Endothelial cell of umbilical vein (primary cell): ENCODE measurements at regions not wholly inside any gene's neighbourhood (a gene's known extent, or its start where the extent isn't known, plus 50 kb on each side); places are given as distances from the start of the nearest gene placed in this dataset.

Source experiments
- BruUV-seq: library from RNA; stranded (reverse); fragments of 400-500 nt; replicated peaks from 2 replicates; lab custom pipeline; 2021; lab: Mats Ljungman, UMichigan
- CTCF ChIA-PET: fragments of 300-600, 350-600 bp; sonication (Branson Sonifier 250); formaldehyde crosslinking; loops from one replicate; lab custom pipeline; 2021; ENCODE audit warnings: antibody characterized with exemption, inconsistent platforms; lab: Charles Lee
- POLR2A ChIA-PET: fragments of 300-600, 350-600 bp; sonication (Branson Sonifier 250); formaldehyde crosslinking; loops from one replicate; lab custom pipeline; 2021; ENCODE audit warnings: antibody characterized with exemption, inconsistent platforms; lab: Charles Lee
- DNase-seq: peaks from one replicate; pipeline ENCODE4 v3.0.0-alpha.2; 2011; ENCODE audit warnings: low read depth, low spot score
- FAIRE-seq: peaks from 2 replicates; lab custom pipeline; 2011; peaks lifted over from hg19 to GRCh38; lab: Jason Lieb, UNC
- H2AFZ ChIP-seq: 2 replicates; pipeline ENCODE4 v1.6.0; 2012; ENCODE audit warnings: low read depth, low read length, control low read depth, inconsistent platforms
- H3K27ac ChIP-seq: 2 replicates; pipeline ENCODE4 v1.5.1; 2011; ENCODE audit warnings: low read depth, mild to moderate bottlenecking, control low read depth, low read length, moderate library complexity; ENCODE audit not compliant: insufficient read depth
- H3K27me3 ChIP-seq, 2 experiments: 2 replicates each; pipeline versions ENCODE4 v1.6.0 to v1.6.1; 2011; ENCODE audit warnings: low read length in 2 of 2, mixed read lengths in 1 of 2; ENCODE audit not compliant: control insufficient read depth in 2 of 2, insufficient read depth in 2 of 2
- H3K36me3 ChIP-seq, 2 experiments: 2 replicates in 1 of 2; 3 replicates in 1 of 2; pipeline ENCODE4 v1.5.1; 2011; ENCODE audit warnings: low read length in 2 of 2, mild to moderate bottlenecking in 1 of 2, moderate library complexity in 1 of 2; ENCODE audit not compliant: control insufficient read depth in 2 of 2, insufficient read depth in 2 of 2; ENCODE audit errors: extremely low read depth in 1 of 2
- H3K4me1 ChIP-seq: 3 replicates; pipeline ENCODE4 v1.5.1; 2011; ENCODE audit warnings: mild to moderate bottlenecking, low read length; ENCODE audit not compliant: control insufficient read depth, insufficient read depth; ENCODE audit errors: extremely low read depth
- H3K4me2 ChIP-seq: 2 replicates; pipeline ENCODE4 v1.6.1; 2011; ENCODE audit warnings: low read length, control low read depth, mixed read lengths; ENCODE audit not compliant: insufficient read depth
- H3K4me3 ChIP-seq, 3 experiments: fragments of 200-600 bp in 1 of 3; sonication (generic), shearing (Covaris generic) in 1 of 3; replicated peaks in 1 of 3; 2 replicates each; pipeline ENCODE4 v1.5.1; 2011 to 2016; ENCODE audit warnings: control low read depth in 3 of 3, low read length in 3 of 3, mild to moderate bottlenecking in 2 of 3, inconsistent platforms in 1 of 3, low read depth in 1 of 3, moderate library complexity in 1 of 3; ENCODE audit not compliant: insufficient read depth in 1 of 3
- H3K79me2 ChIP-seq: 2 replicates; pipeline ENCODE4 v1.6.0; 2012; ENCODE audit warnings: low read length, inconsistent platforms; ENCODE audit not compliant: control insufficient read depth, insufficient read depth
- H3K9ac ChIP-seq: replicated peaks from 2 replicates; pipeline ENCODE3; 2011; ENCODE audit warnings: low read length, control low read depth; ENCODE audit not compliant: insufficient read depth; ENCODE audit errors: extremely low read depth
- H3K9me1 ChIP-seq: replicated peaks from 3 replicates; pipeline ENCODE4 v1.6.0; 2011; ENCODE audit warnings: mild to moderate bottlenecking, low read length; ENCODE audit not compliant: control insufficient read depth, insufficient read depth; ENCODE audit errors: extremely low read depth
- H3K9me3 ChIP-seq: replicated peaks from 2 replicates; pipeline ENCODE4 v1.5.1; 2012; ENCODE audit warnings: low read length, inconsistent platforms; ENCODE audit not compliant: control insufficient read depth, insufficient read depth
- H4K20me1 ChIP-seq: replicated peaks from 2 replicates; pipeline ENCODE3; 2011; ENCODE audit warnings: mild to moderate bottlenecking, low read length; ENCODE audit not compliant: control insufficient read depth, insufficient read depth; ENCODE audit errors: extremely low read depth
- EZH2 ChIP-seq: IDR thresholded peaks from 2 replicates; pipeline ENCODE4 v1.6.1; 2012; ENCODE audit warnings: borderline replicate concordance, low read depth, mild to moderate bottlenecking, moderate library complexity, low read length, inconsistent platforms; ENCODE audit not compliant: severe bottlenecking
- FOS ChIP-seq: IDR thresholded peaks from 2 replicates; pipeline ENCODE4 v1.6.1; 2011; ENCODE audit warnings: mild to moderate bottlenecking, low read length, moderate library complexity, borderline replicate concordance; ENCODE audit not compliant: insufficient read depth
- GATA2 ChIP-seq: IDR thresholded peaks from 2 replicates; pipeline ENCODE4 v1.7.0; 2011; ENCODE audit warnings: low read depth, mild to moderate bottlenecking, moderate library complexity, mixed read lengths, low read length; ENCODE audit not compliant: insufficient read length, insufficient read depth
- JUN ChIP-seq: IDR thresholded peaks from 2 replicates; pipeline ENCODE4 v1.6.1; 2011; ENCODE audit warnings: borderline replicate concordance, low read depth; ENCODE audit not compliant: insufficient read length, insufficient read depth
- MAX ChIP-seq: IDR thresholded peaks from 2 replicates; pipeline ENCODE4 v1.6.1; 2011; ENCODE audit not compliant: insufficient read depth, insufficient read length
- MYC ChIP-seq: IDR thresholded peaks from one replicate; pipeline ENCODE4 v1.6.1; 2011; ENCODE audit warnings: mild to moderate bottlenecking, low read depth, low read length
- POLR2A ChIP-seq: IDR thresholded peaks from 2 replicates; pipeline ENCODE4 v1.6.1; 2012; ENCODE audit warnings: low read depth, mild to moderate bottlenecking, control low read depth, low read length
- POLR2AphosphoS5 ChIP-seq: IDR thresholded peaks from 2 replicates; pipeline ENCODE4 v1.6.1; 2012; ENCODE audit warnings: low read depth, mild to moderate bottlenecking, control low read depth, low read length, moderate library complexity; ENCODE audit not compliant: insufficient read depth
- dilution Hi-C: fragments of 300-500 bp; cut with MboI; formaldehyde crosslinking; loops from one replicate; pipeline ENCODE4 v1.15.0; 2019; ENCODE audit warnings: low sequenced_read_pairs; ENCODE audit not compliant: extremely low pct_ligation_motif_present
- intact Hi-C: fragments of 100-400 bp; cut with micrococcal nuclease; formaldehyde crosslinking; loops from one replicate; pipeline ENCODE4 v1.10.0; 2022
- TF ChIP-seq, protein P1 (sequence below), 2 donors: IDR thresholded peaks; 1 replicate in 1 of 2; 2 replicates in 1 of 2; pipeline ENCODE4 v1.5.1; 2011; ENCODE audit warnings: low read length in 2 of 2, mild to moderate bottlenecking in 2 of 2, moderate library complexity in 2 of 2, control low read depth in 1 of 2, inconsistent platforms in 1 of 2, low read depth in 1 of 2; ENCODE audit not compliant: insufficient read depth in 1 of 2; ENCODE audit errors: extremely low read depth in 1 of 2

DNA sequence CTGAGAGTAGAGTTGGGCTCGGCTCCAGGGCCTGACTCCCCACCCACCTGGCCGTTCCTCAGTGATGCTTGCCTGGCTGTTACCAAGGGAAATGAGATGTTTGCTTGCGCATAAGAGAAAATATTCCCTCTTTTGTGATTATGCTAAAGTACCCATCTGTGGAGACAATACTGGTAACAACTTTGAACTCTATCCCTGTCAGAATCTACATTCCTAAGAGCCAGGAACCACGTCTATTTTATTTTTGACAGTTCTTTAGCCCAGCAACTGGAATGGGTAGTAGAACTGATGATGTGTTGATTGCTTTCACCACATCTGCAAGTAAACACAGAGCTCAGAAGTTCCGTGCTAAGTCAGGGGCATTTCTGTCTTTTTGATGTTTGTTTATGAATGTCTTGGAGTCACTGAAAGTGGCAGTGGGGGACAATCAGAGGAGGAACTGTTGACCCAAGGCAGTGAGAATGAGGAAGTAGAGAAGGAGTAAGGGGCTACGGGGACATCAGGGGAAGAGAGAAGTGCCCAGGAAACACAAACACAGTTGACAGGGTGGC, 348.3 kb upstream of the SOX11 start:
- no peaks in the 10 kb centered on the region for H3K36me3 ChIP-seq
- DNase-seq (no peak), FAIRE-seq (no peak)
- no peaks in the 10 kb centered on the region for H3K4me1 ChIP-seq
- no peaks in the 10 kb centered on the region for H3K9me1 ChIP-seq
- H2AFZ ChIP-seq = no peak overlapping the region
- dilution Hi-C loops = no loop called here
- BruUV-seq = no TSS peak
- H3K4me2 ChIP-seq = no peak overlapping the region
- TF ChIP-seq MYC (no peak), JUN (no peak), MAX (no peak), EZH2 (no peak), POLR2A (no peak), FOS (no peak), GATA2 (no peak), POLR2AphosphoS5 (no peak)
- TF ChIP-seq, protein P1, sequence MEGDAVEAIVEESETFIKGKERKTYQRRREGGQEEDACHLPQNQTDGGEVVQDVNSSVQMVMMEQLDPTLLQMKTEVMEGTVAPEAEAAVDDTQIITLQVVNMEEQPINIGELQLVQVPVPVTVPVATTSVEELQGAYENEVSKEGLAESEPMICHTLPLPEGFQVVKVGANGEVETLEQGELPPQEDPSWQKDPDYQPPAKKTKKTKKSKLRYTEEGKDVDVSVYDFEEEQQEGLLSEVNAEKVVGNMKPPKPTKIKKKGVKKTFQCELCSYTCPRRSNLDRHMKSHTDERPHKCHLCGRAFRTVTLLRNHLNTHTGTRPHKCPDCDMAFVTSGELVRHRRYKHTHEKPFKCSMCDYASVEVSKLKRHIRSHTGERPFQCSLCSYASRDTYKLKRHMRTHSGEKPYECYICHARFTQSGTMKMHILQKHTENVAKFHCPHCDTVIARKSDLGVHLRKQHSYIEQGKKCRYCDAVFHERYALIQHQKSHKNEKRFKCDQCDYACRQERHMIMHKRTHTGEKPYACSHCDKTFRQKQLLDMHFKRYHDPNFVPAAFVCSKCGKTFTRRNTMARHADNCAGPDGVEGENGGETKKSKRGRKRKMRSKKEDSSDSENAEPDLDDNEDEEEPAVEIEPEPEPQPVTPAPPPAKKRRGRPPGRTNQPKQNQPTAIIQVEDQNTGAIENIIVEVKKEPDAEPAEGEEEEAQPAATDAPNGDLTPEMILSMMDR (IDR thresholded peaks at IDR 0.05; ENCODE audit: extremely low read depth in 1 of 2, insufficient read depth in 1 of 2, low read depth in 1 of 2, low read length in 2 of 2) = no peak
- no peak overlapping the region for H3K27ac ChIP-seq
- H3K9me3 ChIP-seq = peaks cover 2% of the 10 kb centered on the region
- intact Hi-C loops = no loop called here
- no peak overlapping the region for H3K4me3 ChIP-seq
- H3K27me3 ChIP-seq = no peaks in the 10 kb centered on the region
- H3K79me2 ChIP-seq = no peaks in the 10 kb centered on the region
- POLR2A ChIA-PET = no interaction called here
- H4K20me1 ChIP-seq = no peaks in the 10 kb centered on the region
- no peak overlapping the region for H3K9ac ChIP-seq
- CTCF ChIA-PET = no interaction called here
